Naive B cell (primary cell): ENCODE measurements at regions not wholly inside any gene's neighbourhood (a gene's known extent, or its start where the extent isn't known, plus 50 kb on each side); places are given as distances from the start of the nearest gene placed in this dataset.

ENCODE experiments used
- ATAC-seq, 2 donors: fragments of 150-1000 bp; cut with Tn5 transposase; 2 replicates each; pipeline ENCODE4 v1.10.0; 2021; ENCODE audit warnings: low read depth in 2 of 2, mild to moderate bottlenecking in 2 of 2, moderate library complexity in 2 of 2
- DNase-seq: peaks from one replicate; pipeline ENCODE4 v3.0.0; 2022
- H3K27ac Mint-ChIP-seq, 6 donors: one replicate each; pipeline ENCODE4 v1.8.0; 2020 to 2022; ENCODE audit warnings: mild to moderate bottlenecking in 6 of 6, mixed read lengths in 6 of 6, moderate library complexity in 5 of 6, inconsistent platforms in 2 of 6
- H3K27me3 Mint-ChIP-seq, 3 donors: one replicate each; pipeline ENCODE4 v1.8.0; 2021 to 2022; ENCODE audit warnings: mixed read lengths in 3 of 3, mild to moderate bottlenecking in 1 of 3
- H3K36me3 Mint-ChIP-seq, 2 donors: one replicate each; pipeline ENCODE4 v1.8.0; 2020 to 2022; ENCODE audit warnings: mixed read lengths in 2 of 2, inconsistent platforms in 1 of 2, mild to moderate bottlenecking in 1 of 2
- H3K4me1 Mint-ChIP-seq, 3 donors: one replicate each; pipeline ENCODE4 v1.8.0; 2020 to 2022; ENCODE audit warnings: mixed read lengths in 3 of 3, inconsistent platforms in 1 of 3, mild to moderate bottlenecking in 1 of 3, moderate library complexity in 1 of 3
- H3K4me3 Mint-ChIP-seq, 8 donors: one replicate each; pipeline ENCODE4 v1.8.0; 2020 to 2022; ENCODE audit warnings: mild to moderate bottlenecking in 8 of 8, mixed read lengths in 8 of 8, moderate library complexity in 8 of 8, inconsistent platforms in 2 of 8
- H3K9me3 Mint-ChIP-seq, 7 donors: one replicate each; pipeline ENCODE4 v1.8.0; 2020 to 2022; ENCODE audit warnings: mixed read lengths in 7 of 7, mild to moderate bottlenecking in 5 of 7, inconsistent platforms in 2 of 7, moderate library complexity in 1 of 7

GRCh38 chr5:42360056-42360455 lies 63.2 kb upstream of the GHR start:
- no peak for DNase-seq
- Mint-ChIP-seq H3K9me3 (peaks cover 0 to 14% (median 8%) of the 10 kb centered on the region in 7 donors), H3K27me3 (no peaks in the 10 kb centered on the region), H3K4me1 (no peaks in the 10 kb centered on the region), H3K4me3 (no peak overlapping the region), H3K27ac (no peak overlapping the region), H3K36me3 (no peaks in the 10 kb centered on the region)
- no peak for ATAC-seq

GRCh38 chr5:42360616-42361314 lies 62.5 kb upstream of the GHR start:
- H3K27me3 Mint-ChIP-seq: no peaks in the 10 kb centered on the region
- no peak overlapping the region for H3K27ac Mint-ChIP-seq
- no peak overlapping the region for H3K4me3 Mint-ChIP-seq
- H3K36me3 Mint-ChIP-seq: no peaks in the 10 kb centered on the region
- ATAC-seq: no peak
- H3K9me3 Mint-ChIP-seq: peaks cover 0 to 9% (median 6%) of the 10 kb centered on the region in 7 donors
- H3K4me1 Mint-ChIP-seq: no peaks in the 10 kb centered on the region
- DNase-seq: no peak

DNA sequence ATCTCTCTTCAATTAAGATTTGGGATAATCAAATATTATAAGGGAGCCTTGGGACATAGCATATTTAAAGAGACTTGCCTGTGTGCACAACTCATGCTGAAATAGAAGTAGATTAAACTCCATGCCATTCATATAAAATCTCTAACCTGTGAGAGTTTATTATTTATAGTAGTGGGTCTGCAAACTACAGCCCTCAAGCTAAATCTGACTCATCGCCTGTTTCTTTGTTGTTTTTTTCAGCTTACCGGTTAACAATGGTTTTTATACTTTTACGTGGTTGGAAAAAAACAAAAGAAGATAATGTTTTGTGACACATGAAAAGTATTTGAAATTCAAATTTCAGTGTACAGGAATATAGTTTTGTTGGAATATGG lies 61.9 kb upstream of the GHR start:
- H3K9me3 Mint-ChIP-seq: peaks cover 0 to 9% (median 3%) of the 10 kb centered on the region in 7 donors
- no peaks in the 10 kb centered on the region for H3K4me1 Mint-ChIP-seq
- H3K36me3 Mint-ChIP-seq: no peaks in the 10 kb centered on the region
- no peaks in the 10 kb centered on the region for H3K27me3 Mint-ChIP-seq
- H3K4me3 Mint-ChIP-seq: no peak overlapping the region
- ATAC-seq (no peak), DNase-seq (no peak)
- no peak overlapping the region for H3K27ac Mint-ChIP-seq

GRCh38 chr5:42366051-42366450 lies 57.2 kb upstream of the GHR start:
- DNase-seq (no peak), ATAC-seq (no peak)
- H3K4me1 Mint-ChIP-seq: no peaks in the 10 kb centered on the region
- H3K4me3 Mint-ChIP-seq: no peak overlapping the region
- no peak overlapping the region for H3K27ac Mint-ChIP-seq
- H3K36me3 Mint-ChIP-seq: no peaks in the 10 kb centered on the region
- H3K27me3 Mint-ChIP-seq: no peaks in the 10 kb centered on the region
- H3K9me3 Mint-ChIP-seq: peaks cover 0 to 2% (median 0%) of the 10 kb centered on the region in 7 donors
